ENCODE measurements at regions not wholly inside any gene's neighbourhood (a gene's known extent, or its start where the extent isn't known, plus 50 kb on each side); places are given as distances from the start of the nearest gene placed in this dataset.

GRCh38 chr14:98688446-98688845 lies 583.6 kb downstream of the BCL11B start:
- DNase-seq (ENCODE audit: low read depth) = no peak
- no peak for TF ChIP-seq CTCF (IDR thresholded peaks at IDR 0.05; ENCODE audit: insufficient read depth, low read depth, low read length)
- H3K27me3 ChIP-seq (ENCODE audit: control insufficient read depth, insufficient read depth, low read length) = no peaks in the 10 kb centered on the region
- H3K4me3 ChIP-seq (ENCODE audit: low read depth, low read length) = no peak overlapping the region
- H3K36me3 ChIP-seq (ENCODE audit: control insufficient read depth, insufficient read depth, low read length) = no peaks in the 10 kb centered on the region
- ChIA-PET CTCF (no interaction called here), POLR2A (no interaction called here)

GRCh38 chr14:98689951-98690350 lies 582.0 kb downstream of the BCL11B start:
- Histone ChIP-seq H3K36me3 (ENCODE audit: control insufficient read depth, insufficient read depth, low read length) (no peaks in the 10 kb centered on the region), H3K27me3 (ENCODE audit: control insufficient read depth, insufficient read depth, low read length) (no peaks in the 10 kb centered on the region), H3K4me3 (ENCODE audit: low read depth, low read length) (no peak overlapping the region)
- TF ChIP-seq CTCF (IDR thresholded peaks at IDR 0.05; ENCODE audit: insufficient read depth, low read depth, low read length) = no peak
- POLR2A ChIA-PET = no interaction called here
- DNase-seq (ENCODE audit: low read depth) = no peak
- CTCF ChIA-PET = no interaction called here

- no peak overlapping the region for H3K4me3 ChIP-seq (ENCODE audit: low read depth, low read length)
- ChIA-PET CTCF (no interaction called here), POLR2A (no interaction called here)
- no peaks in the 10 kb centered on the region for H3K27me3 ChIP-seq (ENCODE audit: control insufficient read depth, insufficient read depth, low read length)
- DNase-seq (ENCODE audit: low read depth) = no peak
- H3K36me3 ChIP-seq (ENCODE audit: control insufficient read depth, insufficient read depth, low read length) = no peaks in the 10 kb centered on the region
- TF ChIP-seq CTCF (IDR thresholded peaks at IDR 0.05; ENCODE audit: insufficient read depth, low read depth, low read length) = no peak
These were observed 579.2 kb downstream of the BCL11B start for GRCh38 chr14:98692832-98693231.

GRCh38 chr14:98694541-98694940 lies 577.5 kb downstream of the BCL11B start:
- no peaks in the 10 kb centered on the region for H3K27me3 ChIP-seq (ENCODE audit: control insufficient read depth, insufficient read depth, low read length)
- H3K36me3 ChIP-seq (ENCODE audit: control insufficient read depth, insufficient read depth, low read length) = no peaks in the 10 kb centered on the region
- ChIA-PET CTCF (no interaction called here), POLR2A (no interaction called here)
- TF ChIP-seq CTCF (IDR thresholded peaks at IDR 0.05; ENCODE audit: insufficient read depth, low read depth, low read length) = no peak
- no peak for DNase-seq (ENCODE audit: low read depth)
- H3K4me3 ChIP-seq (ENCODE audit: low read depth, low read length) = no peak overlapping the region

- ChIA-PET CTCF (no interaction called here), POLR2A (no interaction called here)
- no peak overlapping the region for H3K4me3 ChIP-seq (ENCODE audit: low read depth, low read length)
- no peak for DNase-seq (ENCODE audit: low read depth)
- H3K36me3 ChIP-seq (ENCODE audit: control insufficient read depth, insufficient read depth, low read length) = no peaks in the 10 kb centered on the region
- no peak for TF ChIP-seq CTCF (IDR thresholded peaks at IDR 0.05; ENCODE audit: insufficient read depth, low read depth, low read length)
- H3K27me3 ChIP-seq (ENCODE audit: control insufficient read depth, insufficient read depth, low read length) = no peaks in the 10 kb centered on the region
These were observed 576.2 kb downstream of the BCL11B start for GRCh38 chr14:98695809-98696208.
